Upper lobe of right lung (tissue), 1 donor: ENCODE measurements at regions not wholly inside any gene's neighbourhood (a gene's known extent, or its start where the extent isn't known, plus 50 kb on each side); places are given as distances from the start of the nearest gene placed in this dataset.

Source experiments
- ATAC-seq: fragments of 200-7000 bp; cut with Tn5 transposase; one replicate; pipeline ENCODE4 v1.9.1; 2020; ENCODE audit warnings: mild to moderate bottlenecking, moderate library complexity
- DNase-seq: peaks from one replicate; pipeline ENCODE4 v3.0.0-alpha.2; 2020
- H3K27ac ChIP-seq: fragments of 200-600 bp; one replicate; pipeline ENCODE4 v1.8.0; 2022
- H3K27me3 ChIP-seq: fragments of 200-600 bp; one replicate; pipeline ENCODE4 v1.8.0; 2022; ENCODE audit warnings: mild to moderate bottlenecking
- H3K36me3 ChIP-seq: fragments of 200-600 bp; one replicate; pipeline ENCODE4 v1.8.0; 2022
- H3K4me1 ChIP-seq: fragments of 200-600 bp; one replicate; pipeline ENCODE4 v1.8.0; 2022
- H3K4me3 ChIP-seq: fragments of 200-600 bp; one replicate; pipeline ENCODE4 v1.8.0; 2022; ENCODE audit warnings: mild to moderate bottlenecking
- H3K9me3 ChIP-seq: fragments of 200-600 bp; one replicate; pipeline ENCODE4 v1.8.0; 2022
- intact Hi-C: fragments of 100-400 bp; cut with DNase I; formaldehyde crosslinking; loops from one replicate; pipeline ENCODE4 v1.11.0; 2022
- TF ChIP-seq, protein P1 (sequence below): fragments of 200-600 bp; IDR thresholded peaks from one replicate; pipeline ENCODE4 v1.8.0; 2022; ENCODE audit warnings: antibody characterized with exemption
- donor health status: DM: no; HTN: yes; CAD: no; lungs with severe emphysema.

- no peak overlapping the region for H3K27ac ChIP-seq
- TF ChIP-seq, protein P1, sequence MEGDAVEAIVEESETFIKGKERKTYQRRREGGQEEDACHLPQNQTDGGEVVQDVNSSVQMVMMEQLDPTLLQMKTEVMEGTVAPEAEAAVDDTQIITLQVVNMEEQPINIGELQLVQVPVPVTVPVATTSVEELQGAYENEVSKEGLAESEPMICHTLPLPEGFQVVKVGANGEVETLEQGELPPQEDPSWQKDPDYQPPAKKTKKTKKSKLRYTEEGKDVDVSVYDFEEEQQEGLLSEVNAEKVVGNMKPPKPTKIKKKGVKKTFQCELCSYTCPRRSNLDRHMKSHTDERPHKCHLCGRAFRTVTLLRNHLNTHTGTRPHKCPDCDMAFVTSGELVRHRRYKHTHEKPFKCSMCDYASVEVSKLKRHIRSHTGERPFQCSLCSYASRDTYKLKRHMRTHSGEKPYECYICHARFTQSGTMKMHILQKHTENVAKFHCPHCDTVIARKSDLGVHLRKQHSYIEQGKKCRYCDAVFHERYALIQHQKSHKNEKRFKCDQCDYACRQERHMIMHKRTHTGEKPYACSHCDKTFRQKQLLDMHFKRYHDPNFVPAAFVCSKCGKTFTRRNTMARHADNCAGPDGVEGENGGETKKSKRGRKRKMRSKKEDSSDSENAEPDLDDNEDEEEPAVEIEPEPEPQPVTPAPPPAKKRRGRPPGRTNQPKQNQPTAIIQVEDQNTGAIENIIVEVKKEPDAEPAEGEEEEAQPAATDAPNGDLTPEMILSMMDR, result no peak
- H3K9me3 ChIP-seq, result no peaks in the 10 kb centered on the region
- H3K4me3 ChIP-seq, result no peak overlapping the region
- H3K4me1 ChIP-seq, result no peaks in the 10 kb centered on the region
- DNase-seq (no peak), ATAC-seq (no peak)
- H3K36me3 ChIP-seq, result no peaks in the 10 kb centered on the region
- intact Hi-C loops, result no loop called here
- H3K27me3 ChIP-seq, result no peaks in the 10 kb centered on the region
Measured at GRCh38 chr4:141896687-141897086, 260.3 kb downstream of the IL15 start.

- Histone ChIP-seq H3K4me1 (no peaks in the 10 kb centered on the region), H3K4me3 (no peak overlapping the region), H3K36me3 (no peaks in the 10 kb centered on the region), H3K9me3 (no peaks in the 10 kb centered on the region), H3K27ac (no peak overlapping the region), H3K27me3 (no peaks in the 10 kb centered on the region)
- peak; percentile 39 for ATAC-seq
- intact Hi-C loops, result no loop called here
- TF ChIP-seq, protein P1, result no peak
- no peak for DNase-seq
Measured at GRCh38 chr4:141898346-141898745, 262.0 kb downstream of the IL15 start.

DNA sequence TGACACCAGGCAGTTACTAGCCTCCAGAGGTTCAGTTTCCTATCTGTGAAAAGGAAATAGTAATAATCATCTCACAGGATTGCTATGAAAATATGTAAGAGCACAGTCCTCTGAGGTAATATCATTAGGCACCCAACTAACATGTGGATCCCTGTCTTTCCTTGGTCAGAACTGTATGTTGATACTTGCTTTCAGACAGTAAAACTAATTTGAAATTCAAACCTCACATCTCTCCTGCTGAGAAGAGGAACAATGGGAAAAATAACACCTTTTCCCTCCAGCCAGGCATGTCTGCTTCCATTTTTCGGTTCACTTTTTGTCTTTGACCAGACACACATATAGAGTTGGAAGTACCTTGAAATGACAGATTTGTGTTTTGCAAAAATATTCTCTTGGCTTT, 262.7 kb downstream of the IL15 start:
- intact Hi-C loops, result no loop called here
- H3K36me3 ChIP-seq, result no peaks in the 10 kb centered on the region
- no peaks in the 10 kb centered on the region for H3K4me1 ChIP-seq
- no peak for DNase-seq
- no peaks in the 10 kb centered on the region for H3K27me3 ChIP-seq
- ATAC-seq, result no peak
- H3K4me3 ChIP-seq, result no peak overlapping the region
- no peak overlapping the region for H3K27ac ChIP-seq
- H3K9me3 ChIP-seq, result no peaks in the 10 kb centered on the region
- TF ChIP-seq, protein P1, result no peak

DNA sequence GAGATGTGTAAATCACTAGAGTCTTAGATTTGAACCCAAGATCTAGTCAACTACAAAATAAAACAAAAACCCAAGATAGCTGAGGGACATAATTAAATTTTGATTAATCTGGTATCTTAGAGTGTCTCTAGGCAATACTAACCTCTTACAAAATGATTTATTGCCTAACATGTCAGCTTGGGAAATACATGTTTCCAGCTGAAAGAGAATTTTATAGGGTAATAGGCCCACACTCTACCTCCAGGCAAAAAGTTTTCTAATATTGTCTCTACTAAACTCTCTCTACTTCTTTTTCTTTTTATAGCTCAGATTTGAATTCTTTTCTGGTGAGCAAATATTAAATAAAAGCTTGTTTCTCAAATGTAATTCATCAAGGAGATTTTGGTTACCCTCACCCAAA, 263.2 kb downstream of the IL15 start:
- TF ChIP-seq, protein P1, result no peak
- Histone ChIP-seq H3K36me3 (no peaks in the 10 kb centered on the region), H3K4me1 (no peaks in the 10 kb centered on the region), H3K27ac (no peak overlapping the region), H3K27me3 (no peaks in the 10 kb centered on the region), H3K9me3 (no peaks in the 10 kb centered on the region), H3K4me3 (no peak overlapping the region)
- ATAC-seq (no peak), DNase-seq (no peak)
- intact Hi-C loops, result no loop called here

DNA sequence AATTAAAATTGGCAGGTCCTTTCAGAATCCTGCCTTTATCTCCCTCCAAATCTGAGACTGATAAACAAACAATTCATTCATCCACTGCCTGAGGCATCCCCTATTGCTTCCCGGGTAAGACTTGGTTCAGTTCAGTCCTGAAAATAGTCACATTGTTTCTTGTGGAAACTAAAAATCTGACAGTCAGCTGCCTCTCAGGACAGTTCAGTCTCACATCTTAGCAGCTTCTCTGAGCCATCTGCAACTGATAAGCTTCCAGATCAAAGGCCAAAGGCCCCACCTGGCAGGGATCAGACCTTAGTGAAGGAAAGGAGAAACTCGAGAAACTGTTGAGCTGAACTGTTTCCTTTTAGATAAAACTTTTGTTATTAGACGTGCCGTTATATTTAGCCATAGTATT, 264.5 kb downstream of the IL15 start:
- no peaks in the 10 kb centered on the region for H3K27me3 ChIP-seq
- H3K36me3 ChIP-seq, result no peaks in the 10 kb centered on the region
- DNase-seq (no peak), ATAC-seq (no peak)
- no peaks in the 10 kb centered on the region for H3K4me1 ChIP-seq
- no peaks in the 10 kb centered on the region for H3K9me3 ChIP-seq
- intact Hi-C loops, result no loop called here
- no peak overlapping the region for H3K4me3 ChIP-seq
- H3K27ac ChIP-seq, result no peak overlapping the region
- TF ChIP-seq, protein P1, result no peak

- H3K4me3 ChIP-seq, result no peak overlapping the region
- no peaks in the 10 kb centered on the region for H3K9me3 ChIP-seq
- H3K4me1 ChIP-seq, result no peaks in the 10 kb centered on the region
- intact Hi-C loops, result no loop called here
- no peak overlapping the region for H3K27ac ChIP-seq
- H3K36me3 ChIP-seq, result no peaks in the 10 kb centered on the region
- TF ChIP-seq, protein P1, result no peak
- DNase-seq, result no peak
- H3K27me3 ChIP-seq, result no peaks in the 10 kb centered on the region
- no peak for ATAC-seq
Measured at GRCh38 chr4:141905751-141906150, 269.4 kb downstream of the IL15 start.
